CD4-positive, alpha-beta T cell treated with Interleukin-17A for 4 hours (primary cell): ENCODE measurements at regions not wholly inside any gene's neighbourhood (a gene's known extent, or its start where the extent isn't known, plus 50 kb on each side); places are given as distances from the start of the nearest gene placed in this dataset.

ENCODE experiments used
- DNase-seq: peaks from one replicate; pipeline ENCODE4 v3.0.0-alpha.2; 2020; ENCODE audit warnings: mixed read lengths

DNA sequence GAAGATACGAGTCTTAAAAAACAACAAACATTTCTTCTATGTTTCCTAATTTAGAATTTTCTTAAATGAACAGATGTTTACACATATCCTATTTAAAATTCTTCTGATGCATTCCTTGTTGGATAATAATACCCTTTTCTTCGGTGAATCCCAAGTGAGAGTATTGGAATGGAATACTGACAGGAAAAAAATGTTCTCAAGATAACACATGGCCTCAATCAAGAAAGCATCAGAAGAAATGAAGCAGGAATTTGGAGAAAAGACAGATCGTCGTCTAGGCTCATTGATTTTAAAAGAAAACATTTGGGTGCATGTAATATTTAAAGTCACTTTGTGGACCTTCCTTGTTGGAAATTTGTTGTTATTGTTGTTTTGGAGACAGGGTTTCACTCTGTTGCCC lies 196.9 kb upstream of the ANK2 start:
- no peak for DNase-seq

DNA sequence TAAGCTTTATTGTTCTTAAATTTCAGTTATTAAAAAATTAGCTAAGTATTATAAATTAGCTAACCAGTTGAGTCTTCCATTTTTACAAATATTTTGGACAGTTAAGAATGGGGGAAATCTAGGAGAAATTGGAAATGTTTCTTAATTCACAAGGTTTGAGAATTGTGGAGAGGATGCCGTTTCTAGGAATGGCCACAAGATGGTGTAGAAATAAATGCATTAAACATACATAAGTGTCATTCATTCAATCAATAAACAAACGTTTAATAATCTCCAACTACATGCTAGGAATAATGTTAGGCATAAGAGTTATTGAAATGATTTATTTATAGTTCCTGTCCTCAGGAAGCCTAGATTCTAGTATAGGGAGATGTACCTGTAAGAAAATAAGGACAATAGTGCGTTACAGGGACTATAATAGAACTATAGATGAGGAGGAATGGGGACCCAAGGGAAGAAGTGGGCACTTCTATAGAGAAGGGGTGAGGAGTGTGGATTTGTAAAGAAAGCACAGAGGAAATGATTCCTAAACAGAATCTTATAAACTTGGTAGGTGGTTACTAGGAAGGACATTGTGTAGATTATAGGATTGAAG lies 195.7 kb upstream of the ANK2 start:
- DNase-seq = no peak

DNA sequence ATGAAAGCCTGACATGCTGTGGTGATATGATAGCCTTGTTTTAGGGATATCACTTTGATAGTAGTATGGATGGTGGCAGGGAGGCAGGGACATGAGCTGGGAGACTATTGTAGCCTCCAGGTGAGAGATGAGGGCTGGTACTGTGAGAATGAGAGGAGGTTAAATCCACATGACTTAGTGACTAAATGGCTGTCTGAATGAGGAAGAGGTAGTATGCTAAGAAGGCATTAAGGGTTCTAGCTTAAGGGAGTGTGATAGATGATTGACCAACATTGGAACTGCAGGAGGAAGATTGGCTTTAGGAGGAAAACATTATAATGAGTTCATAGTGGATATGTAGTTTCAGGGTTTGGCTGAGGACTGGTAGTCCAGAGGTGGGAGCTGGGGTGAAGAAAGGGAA lies 195.0 kb upstream of the ANK2 start:
- DNase-seq = no peak

DNA sequence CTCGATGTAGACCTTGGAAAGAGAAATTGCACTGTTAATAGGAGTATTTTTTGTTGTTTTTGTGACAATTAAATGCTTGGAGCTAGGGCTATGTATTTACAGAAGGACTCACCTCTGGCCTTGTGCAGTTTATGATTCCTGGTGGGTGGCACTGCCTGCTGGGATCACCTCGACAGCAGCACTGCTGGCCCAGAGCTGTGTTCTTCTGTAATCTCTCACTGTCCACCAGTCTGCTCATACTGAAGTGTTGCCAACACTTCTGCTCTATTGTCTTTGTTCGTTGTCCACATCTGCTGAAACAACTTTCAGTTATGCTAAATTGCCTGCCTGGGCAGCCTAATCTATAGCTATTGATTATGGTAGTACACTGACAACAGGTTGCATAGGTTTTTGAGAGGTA lies 194.4 kb upstream of the ANK2 start:
- no peak for DNase-seq

DNA sequence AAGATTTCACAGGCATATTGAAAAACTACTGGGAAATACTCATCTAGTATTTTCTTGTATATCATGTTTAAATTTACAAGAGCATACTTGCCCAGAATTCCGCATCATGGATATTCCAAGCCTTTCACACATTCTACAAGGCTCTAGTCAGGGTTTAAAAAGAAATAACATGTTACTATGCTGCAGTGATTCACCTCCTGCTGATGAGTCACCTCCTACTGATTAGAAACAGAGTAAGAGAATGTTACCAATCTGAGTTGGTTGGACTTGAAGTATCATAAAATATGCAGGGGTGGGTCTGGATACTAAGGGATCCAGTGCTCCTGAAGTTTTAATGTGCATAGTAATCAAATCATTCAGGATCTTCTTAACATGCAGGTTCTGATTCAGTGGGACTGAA lies 192.0 kb upstream of the ANK2 start:
- no peak for DNase-seq

DNA sequence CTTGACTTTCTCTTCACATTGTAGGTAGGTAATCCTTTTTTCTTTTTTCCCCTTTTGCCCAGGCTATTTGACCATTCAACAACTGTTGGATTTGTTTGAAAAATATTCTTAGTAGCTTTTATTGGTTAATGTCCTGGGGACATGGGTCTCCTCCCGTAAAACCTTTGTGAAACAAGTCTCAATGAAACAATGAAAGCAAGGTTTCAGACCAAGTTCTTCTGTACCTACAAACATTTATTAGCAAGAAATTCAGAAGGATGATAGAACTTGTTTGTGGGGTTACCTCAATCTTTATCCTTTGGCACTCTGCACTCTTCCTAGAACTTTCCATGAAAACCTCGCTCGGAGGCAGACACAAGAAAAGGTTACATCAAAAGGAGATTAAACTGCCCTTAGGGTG lies 190.7 kb upstream of the ANK2 start:
- no peak for DNase-seq

DNA sequence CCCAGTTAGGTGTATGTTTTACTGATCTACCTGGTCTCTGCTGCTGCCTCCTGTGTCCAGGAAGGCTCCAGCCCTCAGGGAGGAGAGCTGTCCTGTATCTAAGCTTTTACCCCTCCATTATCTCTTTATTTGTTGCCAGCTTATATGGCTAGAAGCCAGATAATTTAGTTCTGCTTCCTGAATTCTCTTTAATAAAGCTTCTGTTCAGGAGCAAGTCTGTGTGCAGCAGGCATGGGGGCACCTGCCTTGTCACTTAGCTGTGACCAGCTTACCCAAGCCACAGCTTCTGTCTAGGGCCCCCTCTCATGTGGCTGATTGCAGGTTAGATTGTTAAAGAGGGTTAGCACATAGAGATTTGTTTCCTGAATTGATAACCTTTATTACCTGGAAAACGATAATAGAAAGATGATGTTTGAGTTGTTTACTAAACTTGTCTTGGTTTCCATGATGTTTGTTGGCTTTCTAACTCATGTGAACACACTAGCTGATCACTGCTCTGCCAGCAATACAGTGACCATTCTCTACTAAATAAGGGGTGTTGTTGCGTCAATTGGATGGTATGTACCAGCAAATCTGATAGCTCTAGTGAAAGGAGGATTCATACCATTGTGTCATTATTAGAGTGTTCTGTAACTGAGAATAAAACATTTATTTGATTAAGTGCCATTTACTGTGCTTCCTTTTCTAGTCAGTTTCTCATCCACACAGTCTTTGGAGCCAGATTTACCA lies 189.8 kb upstream of the ANK2 start:
- no peak for DNase-seq

DNA sequence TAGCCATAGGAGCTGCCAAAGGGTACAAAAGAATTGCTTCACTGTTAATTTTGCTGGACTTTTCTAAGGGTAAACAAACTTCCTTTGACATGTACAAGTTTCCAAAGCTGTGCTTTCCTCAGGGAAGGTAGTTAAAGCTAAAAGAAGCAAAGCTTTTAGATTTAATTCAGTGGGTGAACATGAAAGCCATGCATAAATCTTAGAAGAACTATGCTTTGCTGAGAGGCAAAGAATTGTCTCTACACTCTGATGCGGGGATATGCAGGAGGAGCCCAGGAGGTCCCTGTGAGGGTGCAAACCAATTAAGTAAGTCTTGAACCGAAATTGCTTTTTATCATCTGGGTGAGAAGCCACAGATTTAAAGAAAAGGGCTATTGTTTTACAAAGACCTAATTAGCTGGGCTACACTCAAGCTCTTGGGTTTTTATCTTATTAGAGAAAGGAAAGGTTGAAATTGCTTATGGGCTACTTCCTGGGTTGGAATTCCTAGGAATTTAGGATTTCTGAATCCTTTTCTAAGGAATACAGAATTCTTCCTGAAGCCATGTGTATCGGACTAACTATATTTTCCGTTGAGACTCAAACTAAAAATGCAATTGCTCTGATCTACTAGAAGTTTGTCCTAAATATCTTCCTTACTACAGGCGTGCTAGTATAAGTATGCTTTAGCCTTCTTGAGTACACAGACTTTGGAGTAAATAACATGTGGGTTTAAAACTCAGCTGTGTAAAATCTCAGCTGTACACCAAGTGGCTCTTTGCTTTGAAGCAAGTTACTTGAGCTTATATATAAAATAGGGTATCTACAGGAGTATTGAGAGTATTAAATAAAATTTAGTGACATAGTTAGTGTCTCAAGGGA lies 188.4 kb upstream of the ANK2 start:
- DNase-seq = no peak

DNA sequence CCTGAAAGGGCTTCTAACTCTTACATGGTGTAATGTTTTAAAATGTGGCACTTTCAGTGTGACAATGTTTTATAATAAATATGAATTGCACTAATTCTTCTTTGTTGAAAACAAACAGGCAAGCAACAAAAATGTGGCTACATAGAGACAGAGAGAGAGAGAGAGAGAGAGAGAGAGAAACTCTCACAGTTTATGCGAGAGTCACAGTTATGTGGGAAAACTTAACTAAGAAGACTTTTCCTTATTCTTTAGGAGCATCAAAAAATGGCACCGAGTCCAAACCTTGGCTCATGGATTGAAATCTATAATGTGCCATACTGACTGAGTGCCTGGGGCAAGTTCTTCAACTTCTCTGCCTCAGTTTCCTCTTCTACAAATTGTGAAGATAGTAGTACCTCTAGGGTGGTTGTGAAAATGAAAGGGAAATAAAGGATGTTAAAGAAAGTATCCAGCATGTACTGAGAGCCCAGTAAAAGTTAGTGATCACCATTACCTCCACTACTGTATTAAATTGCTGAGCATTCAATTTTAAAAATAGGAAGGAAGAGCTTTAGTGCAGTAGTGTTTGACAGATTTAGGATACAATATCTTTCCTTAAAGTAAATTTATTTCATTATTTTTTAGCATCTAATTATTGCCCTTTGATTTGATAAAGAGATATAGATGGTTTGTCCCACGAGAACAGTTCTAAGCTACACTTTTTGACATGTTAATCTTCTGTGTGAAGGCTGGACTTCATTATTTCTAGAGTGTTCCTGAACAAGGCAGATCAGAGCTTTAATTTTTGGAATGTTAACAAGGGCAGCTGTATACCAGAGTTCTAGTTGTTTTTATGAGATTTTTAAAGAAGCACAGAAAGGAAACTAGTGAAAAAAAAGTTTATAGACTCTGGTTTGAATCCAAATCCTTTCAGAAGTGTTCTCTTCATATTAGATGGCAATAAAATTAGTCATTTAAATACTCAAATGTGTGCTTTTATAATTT lies 187.5 kb upstream of the ANK2 start:
- no peak for DNase-seq

DNA sequence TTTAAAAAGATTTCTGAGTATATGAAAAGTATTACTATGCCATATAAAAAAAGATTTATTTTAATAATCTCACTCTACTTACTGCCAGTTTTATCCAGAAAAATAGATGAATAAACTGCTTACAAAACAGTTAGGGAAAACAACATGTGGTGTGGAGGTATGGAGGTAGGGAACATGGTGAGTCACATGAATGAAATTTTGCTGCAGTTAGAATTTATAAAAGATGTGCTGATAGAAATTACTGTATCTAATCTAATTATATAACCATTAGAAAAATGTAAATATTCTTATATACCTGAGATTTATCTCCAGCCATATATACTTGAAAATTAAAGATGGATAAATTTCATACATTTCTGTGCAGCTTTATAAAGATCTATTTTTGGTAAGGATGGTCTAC lies 184.0 kb upstream of the ANK2 start:
- no peak for DNase-seq

DNA sequence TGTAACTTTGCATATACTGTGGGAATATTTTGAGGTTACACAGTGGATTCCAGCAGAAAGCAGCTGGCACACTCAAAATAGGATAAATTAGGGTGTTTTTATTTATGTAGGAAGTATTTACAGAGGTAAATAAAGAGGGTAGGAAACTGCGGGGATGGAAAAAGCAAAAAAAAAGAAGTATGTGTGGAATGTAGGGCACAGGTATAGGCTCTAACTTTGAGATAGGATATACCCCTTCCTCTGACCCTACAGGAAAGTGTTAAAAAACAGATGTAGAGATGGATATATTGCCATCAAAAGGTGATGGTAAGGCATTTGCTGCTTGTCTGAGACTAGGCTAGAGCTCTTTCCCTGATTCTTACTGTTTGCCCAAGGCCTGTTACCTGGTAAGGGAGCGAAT lies 173.1 kb upstream of the ANK2 start:
- no peak for DNase-seq

DNA sequence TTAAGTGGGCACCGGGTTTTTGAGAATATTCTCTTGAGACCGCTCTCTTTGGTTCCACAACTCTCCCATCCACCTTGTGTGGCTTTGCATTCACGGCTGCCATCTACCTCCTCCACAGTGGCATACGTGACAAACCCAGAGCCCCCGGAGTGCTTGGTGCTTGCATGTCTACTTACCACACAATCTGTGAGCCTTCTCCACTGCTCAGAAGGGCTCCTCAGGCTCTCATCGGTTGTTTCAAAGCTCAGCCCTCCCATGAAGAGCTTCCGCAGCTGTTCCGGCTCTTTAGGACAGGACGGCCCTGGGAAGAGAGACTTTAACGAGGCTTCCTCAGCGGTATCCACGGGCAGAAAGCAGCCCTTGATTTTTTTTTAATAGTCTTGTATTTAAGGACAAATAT lies 167.6 kb upstream of the ANK2 start:
- DNase-seq = peak; percentile 3

DNA sequence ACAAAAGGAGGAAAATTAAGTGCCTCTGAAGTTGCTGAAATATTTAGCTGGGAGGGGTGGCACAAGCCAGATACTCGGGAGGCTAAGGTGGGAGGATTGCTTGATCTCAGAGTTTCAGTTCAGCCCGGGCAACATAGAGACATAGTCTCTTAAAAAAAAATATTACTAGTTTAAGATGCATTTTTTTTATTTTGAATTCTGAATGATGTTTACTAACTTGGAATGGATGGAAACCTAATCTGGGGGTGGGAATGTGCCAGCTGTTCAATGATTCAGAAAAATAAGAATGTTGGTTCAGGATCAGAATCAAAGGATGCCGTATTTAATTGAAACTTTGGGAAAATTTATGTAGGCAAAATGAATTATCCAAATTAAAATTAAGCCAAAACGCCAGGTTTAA lies 167.2 kb upstream of the ANK2 start:
- no peak for DNase-seq

DNA sequence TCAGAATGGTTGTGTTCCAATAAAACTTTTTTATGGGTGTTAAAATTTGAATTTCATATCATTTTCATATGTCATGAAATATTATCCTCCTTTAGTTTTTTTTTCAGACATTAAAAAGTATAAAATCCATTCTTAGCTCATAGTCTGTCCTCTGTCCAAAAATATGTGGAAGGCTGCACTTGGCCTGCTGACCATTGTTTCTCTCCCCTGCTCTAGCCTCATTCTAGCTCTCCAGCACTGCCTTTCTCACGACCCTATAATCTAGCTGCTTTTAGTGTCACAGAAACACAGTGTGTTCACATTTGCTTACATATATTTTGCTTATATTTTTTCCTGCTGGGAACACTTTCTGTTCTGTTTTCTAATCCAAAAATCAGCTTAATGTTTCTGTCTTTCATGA lies 165.0 kb upstream of the ANK2 start:
- no peak for DNase-seq

DNA sequence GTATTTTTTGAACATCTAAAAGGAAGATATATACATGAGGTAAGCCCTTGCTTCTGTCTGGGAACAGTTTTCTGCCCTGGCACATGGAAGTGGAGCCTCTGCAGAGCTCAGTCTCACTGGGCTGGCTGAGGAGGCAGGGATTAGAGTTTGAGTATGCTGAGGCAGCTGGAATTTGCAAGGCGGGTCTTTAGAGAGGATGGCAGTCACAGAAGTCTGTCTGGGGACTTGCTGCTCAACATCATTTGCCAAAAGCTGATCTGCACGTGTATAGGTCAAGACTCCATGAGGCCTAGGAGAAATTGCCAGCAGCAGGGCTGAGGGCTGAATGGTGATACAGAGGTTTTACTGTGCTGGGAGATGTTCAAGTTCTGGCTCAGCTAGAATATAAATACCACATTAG lies 163.6 kb upstream of the ANK2 start:
- no peak for DNase-seq

DNA sequence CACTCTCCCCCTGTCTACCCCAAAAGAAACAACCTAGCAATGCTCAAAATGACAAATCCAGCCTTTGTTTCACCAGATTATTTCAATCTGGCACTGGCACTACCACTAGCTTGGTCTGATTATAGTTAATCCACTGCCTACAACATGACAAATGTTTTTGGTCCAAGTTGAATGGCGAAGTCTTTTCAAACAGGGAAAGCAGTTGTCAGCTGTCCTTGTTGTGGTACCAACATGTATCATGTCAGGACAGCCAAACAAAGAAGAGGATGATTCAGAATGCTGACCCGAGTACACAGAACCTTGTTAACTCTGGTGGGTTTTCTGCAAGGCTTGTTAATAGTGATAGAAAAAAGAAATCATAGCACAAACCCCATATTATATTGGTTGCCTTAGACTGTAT lies 160.8 kb upstream of the ANK2 start:
- no peak for DNase-seq

DNA sequence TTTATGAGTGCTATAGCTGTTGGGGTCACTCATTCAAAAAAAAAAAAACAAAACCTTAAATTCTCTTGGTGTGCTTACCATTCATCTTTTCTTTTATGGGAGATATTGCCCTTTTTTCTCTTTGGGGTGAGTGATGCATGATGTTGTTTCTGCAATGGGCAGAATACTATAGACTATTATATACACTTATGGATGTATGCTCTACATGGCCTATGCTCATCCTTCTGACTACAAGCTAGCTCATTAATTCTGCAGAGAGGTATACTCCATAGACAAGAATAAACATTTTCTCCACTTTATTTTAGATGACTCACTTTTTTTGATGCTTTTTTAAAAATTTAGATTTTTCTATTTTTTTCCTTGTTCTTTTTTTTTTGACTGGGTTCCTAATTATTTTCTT lies 160.3 kb upstream of the ANK2 start:
- DNase-seq = no peak

DNA sequence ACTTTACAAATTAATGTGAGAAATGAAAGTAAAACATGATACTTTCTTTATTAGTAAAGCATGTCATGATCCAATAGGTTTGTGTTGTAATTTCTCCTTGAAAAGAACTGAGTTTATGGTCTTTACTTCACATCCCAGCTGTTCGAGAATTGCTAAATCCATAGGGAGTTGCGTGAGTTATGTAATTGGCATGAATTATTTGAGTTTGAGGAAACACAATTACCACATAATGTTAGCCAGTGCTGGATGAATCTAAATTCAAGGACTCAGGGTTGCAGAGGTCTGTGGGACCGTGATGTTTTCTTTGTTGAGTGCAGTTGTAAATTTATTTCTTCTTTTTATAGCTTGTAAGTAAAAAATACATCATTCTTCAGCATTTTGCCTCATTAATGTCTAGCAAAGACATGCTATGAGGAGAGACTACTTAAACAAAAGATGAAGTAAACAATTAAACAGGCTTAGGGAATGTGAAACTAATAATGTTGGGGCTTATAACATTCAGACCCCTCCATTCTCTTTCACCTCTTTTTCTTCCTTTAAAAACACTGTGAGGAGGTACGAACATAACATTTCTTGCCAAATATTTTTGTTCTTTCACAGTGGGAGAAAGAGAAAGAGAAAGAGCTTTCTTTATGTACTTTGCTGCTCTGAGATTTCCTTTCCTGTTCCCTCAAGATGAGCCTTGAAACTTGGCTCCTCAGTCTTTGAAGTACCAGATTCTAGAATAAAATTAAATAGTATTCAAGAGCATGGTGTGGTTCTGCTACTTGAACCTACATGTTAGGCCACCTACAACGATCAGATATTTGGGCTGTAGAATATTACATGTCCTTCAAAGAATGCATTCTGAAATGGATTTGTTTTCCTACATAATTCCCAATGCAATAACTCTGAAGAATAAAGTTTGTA lies 159.6 kb upstream of the ANK2 start:
- no peak for DNase-seq

DNA sequence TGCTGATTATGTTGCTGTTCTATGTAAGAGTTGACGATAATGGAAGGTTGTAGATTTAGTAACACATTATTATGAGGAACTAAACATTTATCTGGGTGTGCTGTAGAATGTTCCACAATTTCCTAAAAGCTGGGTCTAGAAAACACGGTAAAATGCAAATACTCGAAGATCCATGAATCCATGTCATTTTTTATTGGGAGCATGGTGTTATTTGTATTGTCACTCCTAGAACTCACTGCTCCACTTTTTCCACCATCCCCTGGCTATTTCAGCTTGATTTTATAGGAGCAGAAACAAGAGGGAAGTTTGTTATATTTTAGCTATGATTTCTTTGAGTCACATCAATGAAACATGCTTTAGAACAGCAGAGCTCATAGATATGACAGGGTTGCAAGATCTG lies 155.0 kb upstream of the ANK2 start:
- no peak for DNase-seq

DNA sequence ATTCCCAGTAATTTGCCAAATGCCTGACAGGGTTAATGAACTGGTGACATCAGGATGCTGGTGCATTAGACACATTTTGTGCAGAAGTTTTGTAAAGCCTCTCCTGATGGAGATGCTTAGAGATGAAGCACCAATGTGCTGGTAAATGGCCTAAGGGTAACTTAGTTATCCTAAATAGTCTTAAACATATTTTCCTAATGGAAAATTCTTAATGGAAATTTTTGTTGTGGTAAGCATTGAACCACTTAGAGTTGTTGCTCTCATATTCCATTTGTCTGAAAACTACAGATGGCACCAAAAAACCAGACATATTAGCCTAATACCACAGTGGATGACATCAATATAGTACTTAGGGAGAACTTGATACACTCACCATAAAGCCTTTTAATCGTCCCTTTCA lies 154.5 kb upstream of the ANK2 start:
- no peak for DNase-seq

DNA sequence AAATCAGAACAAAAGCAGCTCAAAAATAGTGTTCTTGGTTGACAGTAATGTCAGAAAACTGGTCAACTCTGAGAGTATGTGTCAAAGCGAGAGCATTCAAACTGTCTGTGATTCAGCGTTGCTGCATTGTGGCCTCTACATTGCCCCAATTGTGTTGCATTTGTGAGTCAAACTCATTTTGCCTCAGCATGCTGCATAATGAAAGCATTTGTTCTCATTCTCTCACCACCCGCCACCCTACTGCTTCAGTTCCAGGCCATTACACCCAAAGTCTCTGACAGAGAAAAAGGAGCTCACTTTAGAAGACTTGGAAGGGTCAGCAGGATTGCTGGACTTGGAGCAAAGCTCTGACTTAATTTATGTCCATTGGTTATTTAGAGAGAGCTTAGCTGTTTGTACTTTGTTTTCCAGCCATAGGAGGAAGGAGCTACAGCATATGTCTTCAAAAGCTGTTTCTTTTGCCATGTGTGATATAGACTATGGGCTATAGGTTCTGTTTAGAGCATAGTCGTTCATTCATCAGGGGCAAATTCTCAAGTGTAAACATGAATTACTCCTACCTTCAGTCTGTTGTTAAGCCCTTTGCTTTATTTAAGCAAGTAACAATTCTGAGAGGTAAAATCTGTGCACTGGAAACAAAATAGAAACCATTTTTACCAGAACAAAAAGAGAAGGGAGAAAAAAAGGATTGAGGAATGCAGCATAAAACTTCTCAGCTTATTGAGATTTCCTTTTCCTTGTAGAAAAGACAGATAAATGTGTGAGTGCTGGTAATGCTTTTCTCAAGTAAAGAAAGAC lies 153.4 kb upstream of the ANK2 start:
- no peak for DNase-seq
